GM18870 (cell line): ENCODE measurements at regions not wholly inside any gene's neighbourhood (a gene's known extent, or its start where the extent isn't known, plus 50 kb on each side); places are given as distances from the start of the nearest gene placed in this dataset.

Source experiments
- ATAC-seq: cut with Tn5 transposase; IDR thresholded peaks from one replicate; pipeline ENCODE4 v1.9.1; 2021; ENCODE audit warnings: moderate library complexity; ENCODE audit not compliant: unreplicated experiment

DNA sequence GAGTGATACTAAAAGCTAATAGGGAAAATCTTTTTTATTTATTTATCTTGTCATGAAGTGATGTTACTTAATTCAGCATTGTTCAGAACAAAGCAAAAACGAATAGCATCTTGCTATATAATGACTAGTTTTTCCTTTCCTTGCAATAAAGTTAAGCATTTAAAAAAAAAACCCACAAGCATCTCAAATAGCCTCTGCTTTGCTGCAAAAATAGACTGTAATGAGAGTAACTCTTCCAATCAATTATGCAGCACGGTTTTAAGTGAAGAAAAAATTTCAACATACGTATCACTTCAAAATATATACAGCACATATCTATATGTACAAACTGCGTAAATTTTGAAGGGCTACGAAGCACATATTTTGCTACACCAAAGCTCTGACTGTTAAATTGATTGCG lies 153.3 kb upstream of the VRK2 start:
- ATAC-seq: no peak

DNA sequence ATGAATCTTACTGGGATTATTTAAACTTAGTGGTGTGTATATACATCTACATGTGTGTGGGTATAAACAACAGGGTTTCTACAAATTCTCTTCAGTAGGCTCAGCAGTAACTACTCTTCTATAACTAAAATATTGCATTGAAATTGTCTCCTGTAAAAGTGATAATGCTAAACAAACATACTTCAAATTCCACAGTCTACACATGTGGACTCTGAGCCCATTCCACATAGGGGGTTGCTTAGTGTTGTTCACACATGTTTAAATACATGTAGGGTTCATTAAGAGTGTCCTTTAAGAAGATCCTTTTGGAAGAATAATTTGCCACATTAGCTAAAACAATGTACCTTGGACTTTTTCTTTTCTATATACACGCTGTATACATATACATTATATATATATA lies 152.8 kb upstream of the VRK2 start:
- ATAC-seq: no peak

DNA sequence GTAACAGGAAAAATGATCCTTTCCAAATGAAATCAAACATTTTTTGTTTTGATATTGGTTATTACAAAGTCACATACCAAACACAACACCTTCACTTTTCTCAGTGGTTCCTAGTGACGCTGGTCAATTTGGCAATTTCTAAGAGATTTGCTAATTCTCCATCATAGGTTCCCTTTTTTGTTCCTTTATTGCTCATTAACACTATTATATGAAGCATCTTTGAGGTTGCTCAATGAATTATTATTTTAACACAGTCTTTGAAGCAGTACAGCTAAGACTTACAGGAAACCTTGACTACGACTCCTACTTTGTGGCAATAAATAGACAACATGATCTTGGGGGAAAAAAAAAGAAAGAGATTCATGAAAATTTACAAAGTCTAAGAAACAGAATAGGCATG lies 152.2 kb upstream of the VRK2 start:
- no peak for ATAC-seq

DNA sequence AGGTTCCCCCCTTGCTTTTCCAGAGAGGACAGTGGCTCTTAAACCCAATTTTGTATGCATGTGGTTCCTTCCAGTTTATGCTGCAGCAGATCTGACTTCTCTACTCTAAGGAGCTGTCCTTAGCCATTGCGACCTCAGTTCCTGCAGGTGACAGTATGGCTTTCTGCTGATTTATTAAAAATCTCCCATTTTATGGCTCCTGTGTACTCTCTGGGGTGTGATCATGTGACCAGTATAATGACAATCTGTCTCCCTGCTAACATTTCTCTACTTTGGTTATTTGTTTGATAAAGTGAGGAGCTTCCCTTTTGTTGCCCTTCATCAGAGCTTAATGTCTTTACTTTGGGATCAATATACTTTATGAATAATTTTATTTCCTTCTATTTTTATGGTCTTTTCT lies 148.7 kb upstream of the VRK2 start:
- ATAC-seq: no peak

DNA sequence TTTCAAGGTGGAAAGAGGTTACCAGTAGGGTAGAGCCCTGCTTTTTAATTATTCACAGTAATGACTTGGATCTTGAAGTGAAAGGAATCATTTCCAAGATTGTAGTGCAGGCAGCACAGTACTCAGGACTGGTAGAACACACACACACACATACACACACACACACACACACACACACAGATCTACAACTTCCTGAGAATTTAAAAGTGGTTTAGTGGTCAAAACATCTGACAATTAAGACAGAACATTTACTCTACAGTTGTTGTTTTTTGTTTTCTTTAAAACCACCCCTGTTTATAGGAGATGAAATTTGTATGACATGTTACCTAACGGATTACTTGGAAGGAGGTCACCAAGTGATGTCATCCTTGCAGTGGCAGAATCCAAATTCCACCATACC lies 146.7 kb upstream of the VRK2 start:
- ATAC-seq: no peak

DNA sequence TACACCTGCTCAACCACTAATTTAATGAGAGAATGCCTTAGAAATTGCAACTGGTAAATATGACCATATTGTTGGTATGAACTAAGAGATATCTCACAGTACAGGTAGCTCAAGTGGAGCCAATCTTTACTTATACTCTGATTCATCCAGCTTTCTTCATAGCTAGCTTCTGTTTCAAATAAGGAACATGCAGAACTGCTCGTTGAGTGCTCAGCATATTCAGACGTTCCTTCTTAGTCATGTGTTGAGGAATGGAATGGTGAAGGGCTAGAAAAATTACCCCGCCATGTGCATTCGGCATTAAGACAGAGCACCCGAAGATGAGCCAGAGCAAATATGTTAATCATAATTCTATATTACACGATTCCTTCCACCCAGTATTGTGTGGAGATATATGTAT lies 144.0 kb upstream of the VRK2 start:
- ATAC-seq: no peak

DNA sequence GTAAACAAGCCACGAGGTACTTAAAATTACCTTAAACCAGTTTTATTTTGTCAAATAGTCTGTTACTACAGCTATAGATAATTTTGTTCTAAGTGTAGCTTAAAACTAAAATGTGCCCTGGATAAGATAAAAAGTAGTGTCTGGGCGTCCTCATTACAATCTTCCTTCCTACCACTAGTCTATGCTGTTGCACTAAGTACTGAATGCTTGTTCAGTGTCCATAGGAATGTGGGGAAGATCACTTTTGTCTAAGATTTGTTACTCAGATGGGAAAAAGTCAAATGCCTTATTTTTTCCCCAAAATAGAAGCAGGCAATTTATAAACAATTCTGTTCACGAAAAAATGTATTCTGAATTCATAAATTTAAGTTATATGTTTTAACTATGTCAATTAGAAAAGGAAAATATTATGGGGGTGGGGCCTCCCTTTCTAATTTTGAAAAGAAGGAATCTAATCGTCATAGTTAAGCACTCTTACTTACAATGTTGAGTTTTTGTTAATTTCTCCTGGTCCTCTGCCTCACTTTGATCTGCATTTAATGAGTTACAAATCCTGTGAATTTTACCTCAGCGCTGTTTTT lies 140.4 kb upstream of the VRK2 start:
- peak; percentile 64 for ATAC-seq

DNA sequence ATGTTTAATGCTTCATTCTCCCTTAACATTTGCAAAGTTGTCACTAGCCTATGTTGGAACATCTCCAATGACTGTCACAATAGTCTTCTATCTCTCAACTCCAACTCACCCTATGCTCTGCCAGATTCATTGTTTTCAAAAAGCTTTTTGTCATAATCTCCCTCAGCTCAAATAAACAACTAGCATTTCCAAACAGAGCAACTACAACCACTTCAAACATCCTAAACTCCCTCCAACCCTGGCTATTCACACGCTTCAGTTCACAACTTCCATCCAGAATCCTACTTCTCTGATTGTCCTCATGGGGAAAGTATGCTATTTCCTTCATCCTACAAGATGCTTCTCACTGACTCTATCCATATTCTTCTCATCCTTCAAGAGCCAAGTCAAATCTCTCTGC lies 139.2 kb upstream of the VRK2 start:
- no peak for ATAC-seq

DNA sequence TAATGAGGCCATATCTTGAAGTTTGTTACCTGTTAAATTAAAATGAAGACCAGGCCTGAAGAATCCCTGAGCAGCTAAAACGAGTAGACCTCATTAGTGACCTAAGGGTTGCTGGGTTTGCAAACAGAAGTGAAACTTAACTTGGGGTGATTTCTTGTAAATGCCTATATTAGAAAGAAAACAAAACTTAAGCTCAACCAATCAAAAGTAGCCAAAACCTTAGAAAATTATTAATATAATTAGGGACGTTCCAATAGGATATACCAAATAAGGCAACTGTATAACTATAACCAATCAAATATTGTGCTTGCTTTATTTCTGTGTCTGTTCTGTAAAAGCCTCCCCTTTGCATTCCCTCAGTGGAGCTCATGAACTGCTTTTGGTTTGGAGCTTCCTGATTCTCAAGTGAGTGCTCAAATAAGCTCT lies 137.9 kb upstream of the VRK2 start:
- peak; percentile 86 for ATAC-seq

DNA sequence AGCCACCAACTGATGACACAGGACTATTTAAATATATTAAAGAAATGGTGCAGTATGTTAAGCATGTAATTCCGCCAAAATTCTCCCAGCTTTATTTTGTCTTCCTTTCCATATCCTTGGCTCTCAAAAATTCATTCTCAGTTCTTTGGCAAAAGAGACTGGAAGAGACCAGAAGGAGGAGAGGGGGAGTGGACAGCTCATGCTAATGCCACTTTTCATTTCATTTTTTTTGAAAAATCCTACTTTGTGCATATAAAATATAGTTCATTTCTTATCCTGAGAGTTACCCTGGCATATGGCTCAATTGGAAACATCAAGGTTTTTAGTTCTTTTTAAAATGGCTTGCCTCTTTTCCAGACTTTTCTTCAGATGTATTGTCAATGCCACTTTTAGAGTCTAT lies 128.5 kb upstream of the VRK2 start:
- no peak for ATAC-seq

DNA sequence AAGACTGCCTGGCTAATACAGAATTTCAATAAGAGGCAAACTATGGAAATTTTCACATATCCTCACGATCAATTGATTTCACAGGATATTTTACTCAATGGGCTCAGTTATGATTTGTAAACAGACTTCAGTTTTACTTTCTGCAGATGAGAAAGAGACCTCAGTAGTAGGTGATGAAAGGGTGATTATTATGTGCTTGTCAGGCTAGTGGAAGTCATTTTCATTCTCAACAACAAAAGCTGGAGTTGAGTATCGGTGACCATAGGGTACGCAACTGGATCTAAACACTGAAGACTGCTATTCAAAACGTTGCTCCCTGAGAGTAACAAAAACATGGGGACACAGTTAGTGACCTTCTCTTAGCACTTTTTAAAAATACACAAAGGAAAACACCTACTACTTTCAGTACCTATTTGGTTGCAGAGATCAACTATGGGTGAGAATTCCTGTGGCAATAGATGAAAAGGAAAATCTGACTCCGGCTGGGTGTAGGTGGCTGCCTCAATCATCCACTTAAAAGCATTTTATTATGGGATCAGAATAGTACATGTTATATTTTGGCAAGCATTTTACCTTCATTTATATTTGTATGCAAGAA lies 126.2 kb upstream of the VRK2 start:
- no peak for ATAC-seq

DNA sequence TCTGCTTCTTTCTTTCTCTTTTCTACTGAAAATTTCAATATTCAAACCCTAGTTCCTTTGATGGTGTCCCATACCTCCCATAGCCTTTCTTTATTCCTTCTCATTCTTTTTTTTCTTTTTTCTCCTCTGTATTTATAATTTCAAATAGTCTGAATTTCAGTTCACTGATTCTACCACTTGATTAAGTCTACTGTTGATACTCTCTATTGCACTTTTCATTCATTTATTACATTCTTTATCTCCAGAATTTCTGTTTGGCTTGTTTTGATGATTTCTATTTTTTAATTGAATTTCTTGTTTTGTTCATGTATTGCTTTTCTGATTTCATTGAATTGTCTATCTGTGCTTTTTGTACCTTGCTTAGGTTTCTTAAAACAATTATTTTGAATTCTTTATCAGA lies 111.9 kb upstream of the VRK2 start:
- no peak for ATAC-seq

DNA sequence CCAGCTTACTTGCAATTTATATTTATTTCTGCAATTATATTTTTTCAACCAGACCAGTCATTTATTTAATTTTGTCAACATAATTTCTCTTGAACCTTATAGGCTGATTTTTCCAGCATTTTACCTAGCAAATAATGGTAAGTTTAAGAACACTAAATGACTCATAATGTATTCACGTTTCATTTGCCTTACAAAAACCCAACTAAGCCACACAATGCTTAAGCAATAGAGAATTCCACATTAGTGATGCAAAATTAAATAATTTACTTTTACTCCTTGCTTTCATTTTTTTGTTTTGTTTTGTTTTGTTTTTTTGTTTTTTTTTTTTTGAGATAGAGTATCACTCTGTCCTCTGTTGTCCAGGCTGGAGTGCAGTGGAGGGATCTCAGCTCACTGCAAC lies 110.4 kb upstream of the VRK2 start:
- no peak for ATAC-seq

DNA sequence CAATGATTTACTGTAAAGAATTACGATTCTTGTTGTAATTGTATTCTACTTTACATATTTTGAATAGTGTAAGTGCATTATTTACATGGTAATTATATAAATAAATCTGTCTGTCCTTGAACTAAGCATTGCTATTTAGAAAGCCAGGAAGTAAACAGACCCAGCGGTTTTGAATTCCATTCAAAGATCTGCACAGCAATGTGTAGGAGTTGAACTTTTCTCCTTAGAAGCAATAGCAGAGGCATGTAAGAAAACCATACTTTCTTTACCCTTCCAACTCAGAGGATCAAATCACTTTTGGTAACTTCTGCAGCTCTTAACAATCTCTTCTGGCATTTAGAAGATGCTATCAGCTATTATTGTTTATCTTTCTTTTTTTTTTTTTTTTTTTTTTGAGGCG lies 109.2 kb upstream of the VRK2 start:
- ATAC-seq: no peak

DNA sequence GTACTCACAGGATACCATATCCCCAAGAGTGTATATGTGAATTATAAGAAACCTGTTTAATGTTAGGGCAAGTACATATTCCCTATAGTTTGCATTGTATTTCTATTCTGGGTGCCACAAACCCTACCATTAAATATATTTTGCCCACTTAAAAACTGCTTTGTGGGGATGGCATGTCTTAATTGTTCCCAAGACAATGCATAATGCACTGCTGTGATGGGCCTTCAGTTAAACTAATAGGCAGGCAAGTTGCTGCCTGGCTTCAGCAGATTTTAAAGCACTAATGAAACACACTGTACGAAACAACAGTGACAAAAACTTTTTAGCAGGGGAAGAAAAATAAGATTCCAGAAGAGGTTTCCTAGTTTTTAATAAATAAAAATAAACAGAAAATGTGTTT lies 104.8 kb upstream of the VRK2 start:
- no peak for ATAC-seq

DNA sequence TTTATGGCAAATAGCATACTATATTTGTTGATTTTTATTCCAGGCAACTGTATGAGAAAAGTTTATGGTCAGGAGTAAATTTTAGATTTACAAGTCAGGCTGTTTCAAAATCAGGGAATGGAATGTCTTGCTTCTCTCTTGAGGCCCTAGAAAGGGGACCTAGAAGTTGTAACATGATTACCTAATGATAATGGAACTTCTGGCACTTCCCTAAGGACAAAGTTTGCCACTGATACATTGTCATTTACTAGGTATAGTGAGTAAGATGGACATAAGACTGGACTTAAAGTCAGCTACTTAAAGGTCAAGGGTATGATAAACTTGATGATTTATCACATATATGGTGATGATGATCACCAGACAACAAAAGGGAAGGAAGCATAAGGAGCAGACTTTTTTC lies 103.3 kb upstream of the VRK2 start:
- no peak for ATAC-seq

DNA sequence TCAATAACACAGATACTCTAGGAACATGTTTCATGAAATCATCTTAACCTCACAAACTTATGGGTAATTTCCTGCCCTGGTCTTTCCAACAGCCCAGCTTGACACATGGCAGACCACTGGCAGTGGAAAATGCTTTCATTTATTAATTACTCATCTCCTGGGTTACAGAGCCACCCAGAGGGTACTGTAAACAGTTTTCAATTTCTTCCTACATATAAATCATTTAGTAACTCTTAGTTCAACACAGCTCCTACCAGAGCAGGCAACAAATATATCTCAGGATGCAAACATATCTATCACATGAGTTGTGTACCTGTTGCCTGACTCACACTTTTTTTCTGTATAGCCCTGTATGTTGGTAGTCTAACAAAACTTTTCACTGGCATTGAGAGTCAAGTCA lies 99.2 kb upstream of the VRK2 start:
- ATAC-seq: no peak

DNA sequence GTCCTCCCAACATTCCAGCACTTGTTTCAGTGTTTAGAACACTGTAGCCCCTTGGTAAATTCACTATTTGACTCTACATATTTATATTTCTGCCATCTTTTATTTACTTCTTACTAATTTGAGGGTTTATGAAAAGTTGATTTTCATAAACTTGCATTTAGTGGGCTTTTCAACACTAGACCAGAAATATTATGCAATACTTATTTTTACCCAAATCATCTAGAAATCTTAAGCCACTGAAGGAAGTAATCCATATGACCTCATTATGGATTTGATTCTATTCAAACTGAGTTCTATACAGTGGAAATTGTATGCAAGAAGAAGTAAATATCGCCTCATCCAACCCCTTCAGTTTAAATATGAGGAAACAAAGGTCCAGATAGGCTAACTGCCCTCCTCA lies 92.6 kb upstream of the VRK2 start:
- ATAC-seq: no peak

DNA sequence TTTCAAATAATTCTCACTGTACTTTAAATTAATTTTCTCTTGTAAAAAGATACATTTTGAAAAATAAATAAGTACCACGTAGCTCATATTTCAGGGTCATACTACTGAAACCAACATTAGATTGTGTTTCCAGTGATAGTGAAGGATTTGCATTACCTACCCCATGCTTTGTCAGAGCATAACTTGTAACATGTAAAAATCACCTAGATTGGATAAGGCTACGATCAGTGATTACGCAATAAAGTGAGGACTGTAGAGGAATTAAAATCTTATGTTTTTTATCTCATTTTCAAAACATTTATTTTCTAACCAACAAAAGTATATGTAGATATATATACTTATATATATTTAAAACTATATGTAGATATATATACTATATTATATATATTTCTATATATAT lies 89.4 kb upstream of the VRK2 start:
- no peak for ATAC-seq

DNA sequence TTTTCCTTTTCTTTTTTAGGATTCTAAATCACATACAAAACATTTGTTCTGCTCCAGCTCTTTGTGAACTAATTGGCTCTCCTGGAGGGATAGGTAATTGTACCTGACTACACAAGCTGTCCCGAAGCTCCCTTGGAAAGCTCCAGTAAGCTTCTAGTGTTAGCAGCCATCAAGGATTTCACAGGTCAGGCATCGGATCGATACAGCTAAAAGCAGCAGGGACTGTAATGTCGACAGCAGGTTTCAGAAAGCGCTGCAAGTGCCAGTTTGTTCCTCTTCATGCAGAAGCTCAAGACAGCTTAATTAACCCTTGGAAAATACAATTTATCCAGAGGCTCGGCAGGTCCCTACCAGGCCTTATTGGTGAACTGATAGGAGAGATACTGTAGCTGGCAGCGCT lies 87.2 kb upstream of the VRK2 start:
- no peak for ATAC-seq

DNA sequence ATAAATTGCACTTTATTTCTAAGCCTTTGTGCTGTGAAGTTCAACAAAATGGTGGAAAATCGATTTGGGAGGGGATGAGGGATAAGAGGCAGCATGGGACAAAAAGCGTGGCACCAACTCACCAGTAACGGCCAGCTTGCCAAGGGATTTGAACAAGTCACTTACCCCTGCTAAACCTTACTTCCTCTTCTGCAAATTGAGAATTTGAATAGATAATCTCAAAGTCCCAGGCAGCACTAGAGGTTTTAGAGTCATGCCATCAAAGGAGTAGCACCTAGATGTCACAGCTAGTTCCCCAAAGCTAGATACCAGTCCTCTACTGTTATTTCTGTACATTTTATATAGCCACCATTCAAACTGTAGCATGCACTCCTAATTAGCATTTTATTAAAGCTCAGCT lies 83.7 kb upstream of the VRK2 start:
- ATAC-seq: no peak

DNA sequence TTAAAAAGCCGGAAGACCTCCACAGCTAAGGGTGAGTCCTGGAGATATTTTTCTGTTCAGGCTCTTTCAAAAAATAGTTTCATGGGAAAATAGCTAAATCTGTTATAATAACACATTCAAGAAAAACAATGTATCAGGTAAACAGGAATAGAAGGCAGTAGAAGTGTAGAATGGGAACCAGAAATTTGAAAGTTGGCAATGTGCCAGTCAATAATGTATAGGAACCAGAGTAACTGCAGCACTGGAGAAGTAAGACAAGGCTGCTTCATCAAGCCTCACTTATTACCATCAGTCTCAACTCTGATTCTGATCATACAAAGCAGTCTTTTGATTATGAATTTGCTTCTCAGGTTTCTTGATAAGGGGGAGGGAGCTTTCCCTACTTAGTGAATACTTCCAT lies 81.4 kb upstream of the VRK2 start:
- no peak for ATAC-seq

DNA sequence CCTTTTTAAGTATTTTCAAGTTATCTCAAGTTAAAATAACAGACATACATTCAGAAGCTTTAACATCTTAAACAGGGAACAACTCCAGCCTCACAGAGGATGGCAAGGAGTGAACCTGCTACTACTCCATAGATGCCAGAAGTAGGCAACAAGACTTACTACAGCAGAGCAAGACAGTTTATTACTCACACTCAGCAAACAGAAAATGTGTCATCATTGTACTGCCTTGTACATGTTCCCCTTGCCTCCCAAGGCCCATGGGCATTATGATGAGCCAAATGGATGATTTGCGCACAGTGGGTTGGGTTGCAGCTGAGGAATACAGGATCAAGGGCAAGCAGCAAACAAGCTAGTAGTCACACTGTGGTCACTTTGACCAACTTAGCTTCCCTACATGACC lies 80.6 kb upstream of the VRK2 start:
- ATAC-seq: no peak
